ENCODE measurements at regions not wholly inside any gene's neighbourhood (a gene's known extent, or its start where the extent isn't known, plus 50 kb on each side); places are given as distances from the start of the nearest gene placed in this dataset.

DNA sequence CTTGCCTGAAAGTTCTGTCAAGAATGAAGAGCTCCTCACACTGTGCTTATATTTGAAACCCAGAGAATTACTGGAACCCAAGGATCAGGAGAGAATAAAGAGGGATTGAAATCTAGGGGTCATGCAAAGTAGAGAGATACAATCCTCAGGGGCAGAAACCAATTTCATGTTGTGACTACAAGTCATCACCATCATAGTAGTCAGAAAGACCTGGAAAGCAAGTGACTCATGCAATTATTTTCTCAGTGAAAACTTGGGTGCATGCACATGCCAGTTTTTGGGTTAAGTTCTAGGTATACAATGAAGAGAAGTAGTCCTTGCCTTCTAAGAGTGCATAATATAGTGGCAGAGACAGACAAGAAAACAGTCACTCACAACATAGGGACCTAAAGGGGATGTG is 210.0 kb downstream of the ZC3H11B start:
- Histone ChIP-seq H3K79me2 (ENCODE audit: control insufficient read depth in 1 of 2, insufficient read depth in 2 of 2, low read length in 2 of 2) (no peaks in the 10 kb centered on the region), H3K4me3 (ENCODE audit: extremely low read depth in 1 of 4, insufficient read depth in 2 of 4, low read depth in 3 of 4, low read length in 4 of 4) (no peak overlapping the region), H3K14ac (ENCODE audit: insufficient read length) (no peak overlapping the region), H2AK5ac (ENCODE audit: low read depth, low read length) (no peak overlapping the region), H3K36me3 (ENCODE audit: control insufficient read depth in 2 of 4, insufficient read depth in 4 of 4, low read length in 3 of 4) (no peaks in the 10 kb centered on the region), H3K9me3 (ENCODE audit: insufficient read depth in 2 of 2, low read depth in 1 of 2, low read length in 1 of 2) (no peaks in the 10 kb centered on the region), H3K23ac (ENCODE audit: insufficient read length) (no peak overlapping the region), H3K27ac (ENCODE audit: low read depth, low read length) (no peak overlapping the region), H2BK20ac (ENCODE audit: low read length) (no peak overlapping the region), H3K18ac (ENCODE audit: extremely low read depth, low read length) (no peak overlapping the region), H3K4me1 (replicated peaks in 1 of 4; ENCODE audit: control insufficient read depth in 3 of 4, insufficient read depth in 4 of 4, low read length in 3 of 4) (peaks cover 0 to 3% (median 1%) of the 10 kb centered on the region in 4 experiments; a peak in 3 of 7 replicates), H3K4me2 (ENCODE audit: insufficient read depth in 1 of 2, low read depth in 2 of 2, low read length in 2 of 2) (no peak overlapping the region), H3K79me1 (ENCODE audit: low read depth, low read length) (no peaks in the 10 kb centered on the region), H4K20me1 (replicated peaks in 1 of 2; ENCODE audit: control insufficient read depth in 1 of 2, insufficient read depth in 2 of 2, low read length in 2 of 2) (no peaks in the 10 kb centered on the region), H4K8ac (ENCODE audit: extremely low read depth, insufficient read depth, low read length) (no peak overlapping the region), H4K5ac (ENCODE audit: insufficient read length, low read depth, low read length) (no peak overlapping the region), H3K27me3 (replicated peaks in 1 of 4; ENCODE audit: control insufficient read depth in 3 of 4, extremely low read depth in 1 of 4, insufficient read depth in 3 of 4, low read length in 3 of 4) (no peaks in the 10 kb centered on the region), H2BK5ac (ENCODE audit: low read depth, low read length) (no peak overlapping the region), H2BK15ac (ENCODE audit: low read length) (no peak overlapping the region), H2BK12ac (ENCODE audit: low read depth, low read length) (no peak overlapping the region), H2AFZ (ENCODE audit: low read length) (no peak overlapping the region), H3K23me2 (ENCODE audit: low read depth, low read length) (no peaks in the 10 kb centered on the region), H3K56ac (replicated peaks; ENCODE audit: insufficient read length, low read depth, low read length) (no peak overlapping the region), H2BK120ac (replicated peaks; ENCODE audit: low read depth, low read length) (no peak overlapping the region), H3K9ac (replicated peaks in 1 of 4; ENCODE audit: extremely low read depth in 1 of 4, low read depth in 3 of 4, low read length in 3 of 4) (no peak overlapping the region), H4K91ac (replicated peaks; ENCODE audit: insufficient read length, low read length) (no peak overlapping the region), H3K4ac (replicated peaks; ENCODE audit: insufficient read length, low read depth, low read length) (no peak overlapping the region)
- ChIA-PET CTCF (ENCODE audit: partially characterized antibody) (interaction anchor here (4.9 kb wide), 1 partner anchor 17 kb away, joined by 16 read pairs; no protein-coding TSS in a partner anchor), POLR2A (ENCODE audit: partially characterized antibody) (no interaction called here)
- DNase-seq (ENCODE audit: low read depth in 1 of 2, low spot score in 2 of 2) = no peak
- no peak for FAIRE-seq
- no peak for TF ChIP-seq RBBP5 (IDR thresholded peaks at IDR 0.05; ENCODE audit: borderline replicate concordance, low read depth, low read length)
- no peak for TF ChIP-seq SIX5 (IDR thresholded peaks at IDR 0.05; ENCODE audit: low read depth, low read length)
- no peak for TF ChIP-seq KDM4A (IDR thresholded peaks at IDR 0.05; ENCODE audit: low read depth, low read length, severe bottlenecking)
- TF ChIP-seq, protein P1, sequence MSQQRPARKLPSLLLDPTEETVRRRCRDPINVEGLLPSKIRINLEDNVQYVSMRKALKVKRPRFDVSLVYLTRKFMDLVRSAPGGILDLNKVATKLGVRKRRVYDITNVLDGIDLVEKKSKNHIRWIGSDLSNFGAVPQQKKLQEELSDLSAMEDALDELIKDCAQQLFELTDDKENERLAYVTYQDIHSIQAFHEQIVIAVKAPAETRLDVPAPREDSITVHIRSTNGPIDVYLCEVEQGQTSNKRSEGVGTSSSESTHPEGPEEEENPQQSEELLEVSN (IDR thresholded peaks at IDR 0.05) = no peak
- TF ChIP-seq SIN3A (conservative IDR thresholded peaks at IDR 0.05 in 1 of 2, IDR thresholded peaks at IDR 0.05 in 1 of 2; ENCODE audit: low read depth in 1 of 2, low read length in 2 of 2) = no peak
- TF ChIP-seq CHD1 (IDR thresholded peaks at IDR 0.05; ENCODE audit: low read depth, low read length) = no peak
- no peak for TF ChIP-seq POLR2AphosphoS5 (IDR thresholded peaks at IDR 0.05; ENCODE audit: low read depth, low read length)
- TF ChIP-seq SUZ12 (IDR thresholded peaks at IDR 0.05; ENCODE audit: low read length) = no peak
- no peak for TF ChIP-seq POU5F1 (IDR thresholded peaks at IDR 0.05; ENCODE audit: low read depth, low read length)
- TF ChIP-seq YY1 (IDR thresholded peaks at IDR 0.05; ENCODE audit: low read depth, low read length) = no peak
- no peak for TF ChIP-seq BRCA1 (IDR thresholded peaks at IDR 0.05; ENCODE audit: low read depth, low read length)
- TF ChIP-seq, protein P2, sequence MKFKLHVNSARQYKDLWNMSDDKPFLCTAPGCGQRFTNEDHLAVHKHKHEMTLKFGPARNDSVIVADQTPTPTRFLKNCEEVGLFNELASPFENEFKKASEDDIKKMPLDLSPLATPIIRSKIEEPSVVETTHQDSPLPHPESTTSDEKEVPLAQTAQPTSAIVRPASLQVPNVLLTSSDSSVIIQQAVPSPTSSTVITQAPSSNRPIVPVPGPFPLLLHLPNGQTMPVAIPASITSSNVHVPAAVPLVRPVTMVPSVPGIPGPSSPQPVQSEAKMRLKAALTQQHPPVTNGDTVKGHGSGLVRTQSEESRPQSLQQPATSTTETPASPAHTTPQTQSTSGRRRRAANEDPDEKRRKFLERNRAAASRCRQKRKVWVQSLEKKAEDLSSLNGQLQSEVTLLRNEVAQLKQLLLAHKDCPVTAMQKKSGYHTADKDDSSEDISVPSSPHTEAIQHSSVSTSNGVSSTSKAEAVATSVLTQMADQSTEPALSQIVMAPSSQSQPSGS (IDR thresholded peaks at IDR 0.05; ENCODE audit: low read length) = no peak
- TF ChIP-seq RXRA (IDR thresholded peaks at IDR 0.05; ENCODE audit: insufficient read depth, low read depth, low read length) = no peak
- no peak for TF ChIP-seq NANOG (IDR thresholded peaks at IDR 0.05; ENCODE audit: insufficient read depth, low read depth, low read length, poor library complexity, severe bottlenecking)
